K562 (cell line): ENCODE measurements at regions not wholly inside any gene's neighbourhood (a gene's known extent, or its start where the extent isn't known, plus 50 kb on each side); places are given as distances from the start of the nearest gene placed in this dataset.

ENCODE experiments used
- ATAC-seq: fragments of 200-7000 bp; cut with Tn5 transposase; 3 replicates; pipeline ENCODE4 v1.9.1; 2020; ENCODE audit warnings: moderate library complexity
- BruUV-seq: library from RNA; stranded (reverse); fragments of 400-500 nt; replicated peaks from 2 replicates; lab custom pipeline; 2021; lab: Mats Ljungman, UMichigan
- CTCF ChIA-PET: fragments of 300-600 bp; formaldehyde crosslinking; extraction: SDS; loops from one replicate; lab custom pipeline; 2021; ENCODE audit warnings: low intra/inter-chr PET ratio; lab: Yijun Ruan, JAX
- POLR2A ChIA-PET: fragments of 300-600, 350-650 bp; sonication (Branson Sonifier 250); formaldehyde crosslinking; extraction: SDS; loops from one replicate; lab custom pipeline; 2021; ENCODE audit warnings: antibody characterized with exemption, inconsistent platforms; lab: Yijun Ruan, JAX
- DNase-seq, 4 experiments: peaks; one replicate each; pipeline versions ENCODE4 v3.0.0 to v3.0.0-alpha.2; 2011 to 2018; ENCODE audit warnings: low spot score in 3 of 4, mixed read lengths in 3 of 4; ENCODE audit errors: extremely low read depth in 1 of 4
- FAIRE-seq: peaks from 2 replicates; lab custom pipeline; 2011; peaks lifted over from hg19 to GRCh38; lab: Jason Lieb, UNC
- H2AFZ ChIP-seq: 2 replicates; pipeline ENCODE4 v1.6.0; 2011; ENCODE audit warnings: low read depth, low read length, control low read depth, inconsistent platforms
- H3K27ac ChIP-seq: fragments of 200-600 bp; 3 replicates; pipeline ENCODE4 v1.8.0; 2011; ENCODE audit warnings: low read depth, mild to moderate bottlenecking, control low read depth, inconsistent platforms, low read length, moderate library complexity, mixed read lengths; ENCODE audit errors: extremely low read depth
- H3K27me3 ChIP-seq, 2 experiments: fragments of 300-600 bp in 1 of 2; 2 replicates in 1 of 2; 3 replicates in 1 of 2; pipeline versions ENCODE4 v1.6.0 to v1.8.0; 2011; ENCODE audit warnings: inconsistent platforms in 2 of 2, low read length in 2 of 2, mild to moderate bottlenecking in 1 of 2, mixed read lengths in 1 of 2, moderate library complexity in 1 of 2; ENCODE audit not compliant: control insufficient read depth in 2 of 2, insufficient read depth in 2 of 2
- H3K36me3 ChIP-seq: fragments of 300-600 bp; 3 replicates; pipeline ENCODE4 v1.8.0; 2011; ENCODE audit warnings: mild to moderate bottlenecking, low read length, inconsistent platforms; ENCODE audit not compliant: control insufficient read depth, insufficient read depth
- H3K4me1 ChIP-seq, 2 experiments: fragments of 200-600 bp in 1 of 2; replicated peaks in 1 of 2; 2 replicates in 1 of 2; 3 replicates in 1 of 2; pipeline versions ENCODE4 v1.5.1 to v1.8.0; 2011; ENCODE audit warnings: inconsistent platforms in 2 of 2, low read length in 2 of 2, mild to moderate bottlenecking in 1 of 2, mixed read lengths in 1 of 2, moderate library complexity in 1 of 2; ENCODE audit not compliant: control insufficient read depth in 2 of 2, insufficient read depth in 2 of 2
- H3K4me2 ChIP-seq: 2 replicates; pipeline ENCODE4 v1.6.1; 2011; ENCODE audit warnings: low read length, control low read depth, inconsistent platforms, mixed read lengths; ENCODE audit not compliant: insufficient read depth
- H3K4me3 ChIP-seq: fragments of 200-600 bp; sonication (generic), shearing (Covaris generic); 2 replicates; pipeline ENCODE4 v1.5.1; 2016; ENCODE audit warnings: control low read depth, inconsistent platforms
- H3K79me2 ChIP-seq: fragments of 200-600 bp; 3 replicates; pipeline ENCODE4 v1.8.0; 2011; ENCODE audit warnings: low read length, inconsistent platforms; ENCODE audit not compliant: control insufficient read depth, insufficient read depth
- H3K9ac ChIP-seq, 2 experiments: 2 replicates each; pipeline versions ENCODE4 v1.6.0 to v1.6.1; 2011; ENCODE audit warnings: low read depth in 2 of 2, low read length in 2 of 2, control low read depth in 1 of 2, inconsistent platforms in 1 of 2, mild to moderate bottlenecking in 1 of 2, mixed read lengths in 1 of 2; ENCODE audit not compliant: insufficient read depth in 1 of 2
- H3K9me1 ChIP-seq: one replicate; pipeline ENCODE4 v1.6.0; 2011; ENCODE audit warnings: inconsistent platforms, mild to moderate bottlenecking, low read length, moderate library complexity; ENCODE audit not compliant: control insufficient read depth, insufficient read depth
- H3K9me3 ChIP-seq: replicated peaks from 2 replicates; pipeline ENCODE4 v1.5.1; 2011; ENCODE audit warnings: low read depth, low read length, inconsistent platforms; ENCODE audit not compliant: control insufficient read depth, insufficient read depth
- H4K20me1 ChIP-seq: replicated peaks from 2 replicates; pipeline ENCODE4 v1.6.1; 2011; ENCODE audit warnings: low read length, inconsistent platforms, mixed read lengths; ENCODE audit not compliant: control insufficient read depth, insufficient read depth
- CTBP1 ChIP-seq: fragments of 450-650 bp; IDR thresholded peaks from 2 replicates; pipeline ENCODE4 v1.6.1; 2016; ENCODE audit warnings: borderline replicate concordance
- DPF2 ChIP-seq: fragments of 450-650 bp; IDR thresholded peaks from 2 replicates; pipeline ENCODE4 v1.6.1; 2016
- ETS1 ChIP-seq: conservative IDR thresholded peaks from 2 replicates; pipeline ENCODE4 v1.6.1; 2011; ENCODE audit warnings: low read depth, mild to moderate bottlenecking, low read length; ENCODE audit not compliant: control insufficient read depth
- FOXA1 ChIP-seq: fragments of 450-650 bp; IDR thresholded peaks from 2 replicates; pipeline ENCODE4 v1.6.1; 2016; ENCODE audit warnings: mild to moderate bottlenecking, borderline replicate concordance
- FOXJ2 ChIP-seq: fragments of 200-800 bp; sonication (Bioruptor generic); IDR thresholded peaks from 2 replicates; pipeline ENCODE4 v1.6.1; 2016; ENCODE audit warnings: missing genetic modification characterization, missing compliant biosample characterization
- HCFC1 ChIP-seq: IDR thresholded peaks from 2 replicates; pipeline ENCODE4 v1.6.1; 2012; ENCODE audit warnings: low read depth, low read length, improper control_type of control experiment
- PRMT5 ChIP-seq: sonication (generic); formaldehyde crosslinking; IDR thresholded peaks from 2 replicates; pipeline ENCODE4 v1.5.0; 2020; ENCODE audit warnings: missing genetic modification reagents
- RAD21 ChIP-seq, 2 experiments: fragments of 250-450 bp in 1 of 2; fragments of 450-650 bp in 1 of 2; sonication (Bioruptor Pico) in 1 of 2; formaldehyde crosslinking in 1 of 2; IDR thresholded peaks in 1 of 2; conservative IDR thresholded peaks in 1 of 2; 2 replicates each; pipeline versions ENCODE4 v1.4.0 to v1.8.0; 2020 to 2022; ENCODE audit warnings: mild to moderate bottlenecking in 2 of 2, moderate library complexity in 1 of 2
- RBBP5 ChIP-seq: fragments of 200-600 bp; sonication (generic); IDR thresholded peaks from 2 replicates; pipeline ENCODE4 v1.6.1; 2012; ENCODE audit warnings: borderline replicate concordance, mild to moderate bottlenecking, low read length, control low read depth, inconsistent platforms; ENCODE audit not compliant: insufficient read depth, poor library complexity, severe bottlenecking
- TBL1XR1 ChIP-seq, 2 experiments: IDR thresholded peaks; 2 replicates each; pipeline ENCODE4 v1.6.1; 2012; ENCODE audit warnings: improper control_type of control experiment in 2 of 2, low read length in 2 of 2, mild to moderate bottlenecking in 1 of 2
- WHSC1 ChIP-seq: IDR thresholded peaks from one replicate; pipeline ENCODE4 v1.6.1; 2012; ENCODE audit warnings: low read length, control low read depth, inconsistent platforms
- YBX1 ChIP-seq: fragments of 450-650 bp; IDR thresholded peaks from 2 replicates; pipeline ENCODE4 v1.7.1; 2016; ENCODE audit warnings: mild to moderate bottlenecking
- ZNF134 ChIP-seq: fragments of 250-450 bp; sonication (Bioruptor Pico); conservative IDR thresholded peaks from 2 replicates; pipeline ENCODE4 v1.4.0; 2020
- ZNF239 ChIP-seq: fragments of 250-450 bp; sonication (Bioruptor Pico); IDR thresholded peaks from 2 replicates; pipeline ENCODE4 v1.4.0; 2020; ENCODE audit warnings: mild to moderate bottlenecking
- ZNF778 ChIP-seq: fragments of 450-650 bp; formaldehyde crosslinking; IDR thresholded peaks from 2 replicates; pipeline ENCODE4 v1.4.0; 2020; ENCODE audit warnings: mild to moderate bottlenecking, moderate library complexity
- WGBS: fragments of 100-300 bp; shearing (Covaris generic); methylation state at CpG from one replicate; pipeline ENCODE4 v1.1.6; 2016; ENCODE audit warnings: low coverage, mixed read lengths; ENCODE audit not compliant: insufficient coverage; ENCODE audit errors: missing lambda C conversion rate; 5-methylcytosine and 5-hydroxymethylcytosine counted together
- in situ Hi-C: fragments of 300-500 bp; cut with MboI; formaldehyde crosslinking; loops from 4 replicates; pipeline ENCODE4 v1.15.0; 2018; ENCODE audit warnings: inconsistent platforms, mixed read lengths
- intact Hi-C: fragments of 100-400 bp; cut with micrococcal nuclease; formaldehyde crosslinking; loops from 2 replicates; pipeline ENCODE4 v1.14.2; 2022
- TF ChIP-seq, protein P1 (sequence below): fragments of 250-450 bp; sonication (Bioruptor Pico); IDR thresholded peaks from 2 replicates; pipeline ENCODE4 v1.8.0; 2022; ENCODE audit warnings: moderate library complexity, mild to moderate bottlenecking, inconsistent platforms
- TF ChIP-seq, protein P2 (sequence below), 2 experiments: fragments of 200-800 bp in 1 of 2; sonication (Bioruptor generic) in 1 of 2; sonication (generic) in 1 of 2; formaldehyde crosslinking in 1 of 2; IDR thresholded peaks in 1 of 2; conservative IDR thresholded peaks in 1 of 2; 2 replicates each; pipeline versions ENCODE4 v1.5.0 to v1.6.1; 2016 to 2020; ENCODE audit warnings: missing compliant biosample characterization in 1 of 2, missing genetic modification characterization in 1 of 2, missing genetic modification reagents in 1 of 2

DNA sequence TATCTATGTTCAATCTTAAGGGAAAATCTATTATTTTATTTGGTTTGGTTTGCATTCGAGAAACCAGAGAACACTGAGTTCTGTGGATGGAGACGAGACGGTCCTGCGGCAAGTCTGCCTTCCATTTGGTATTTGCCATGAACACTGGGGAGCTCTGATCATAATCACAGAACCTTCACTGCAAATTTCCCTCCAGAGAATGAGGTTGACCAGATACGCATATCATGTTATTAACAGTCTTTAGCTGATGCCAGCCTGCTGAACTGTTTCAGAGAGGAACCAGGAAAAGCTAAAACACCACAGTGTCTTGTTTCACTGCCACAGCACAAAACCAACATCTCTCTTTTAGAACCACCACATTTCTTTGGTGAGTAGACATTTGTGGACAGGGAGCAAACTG lies 269.4 kb upstream of the AGAP1 start:
- no peaks in the 10 kb centered on the region for H3K4me1 ChIP-seq

More for the DNA sequence above, 269.4 kb upstream of the AGAP1 start:
- FAIRE-seq (no peak), DNase-seq (no peak), ATAC-seq (no peak)
- no TSS peak for BruUV-seq
- Histone ChIP-seq H2AFZ (no peak overlapping the region), H3K9me1 (no peaks in the 10 kb centered on the region), H3K4me3 (no peak overlapping the region), H3K9ac (no peak overlapping the region), H3K4me2 (no peak overlapping the region), H3K36me3 (no peaks in the 10 kb centered on the region), H3K27ac (no peak overlapping the region), H3K27me3 (peaks cover 7 to 31% of the 10 kb centered on the region in 2 experiments; a peak in 4 of 5 replicates), H3K9me3 (no peaks in the 10 kb centered on the region), H3K79me2 (no peaks in the 10 kb centered on the region), H4K20me1 (no peaks in the 10 kb centered on the region)
- intact Hi-C loops (no loop called here), in situ Hi-C loops (no loop called here)
- no peak for TF ChIP-seq CTBP1
- TF ChIP-seq, protein P1, sequence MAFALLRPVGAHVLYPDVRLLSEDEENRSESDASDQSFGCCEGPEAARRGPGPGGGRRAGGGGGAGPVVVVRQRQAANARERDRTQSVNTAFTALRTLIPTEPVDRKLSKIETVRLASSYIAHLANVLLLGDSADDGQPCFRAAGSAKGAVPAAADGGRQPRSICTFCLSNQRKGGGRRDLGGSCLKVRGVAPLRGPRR = no peak
- TF ChIP-seq, protein P2, sequence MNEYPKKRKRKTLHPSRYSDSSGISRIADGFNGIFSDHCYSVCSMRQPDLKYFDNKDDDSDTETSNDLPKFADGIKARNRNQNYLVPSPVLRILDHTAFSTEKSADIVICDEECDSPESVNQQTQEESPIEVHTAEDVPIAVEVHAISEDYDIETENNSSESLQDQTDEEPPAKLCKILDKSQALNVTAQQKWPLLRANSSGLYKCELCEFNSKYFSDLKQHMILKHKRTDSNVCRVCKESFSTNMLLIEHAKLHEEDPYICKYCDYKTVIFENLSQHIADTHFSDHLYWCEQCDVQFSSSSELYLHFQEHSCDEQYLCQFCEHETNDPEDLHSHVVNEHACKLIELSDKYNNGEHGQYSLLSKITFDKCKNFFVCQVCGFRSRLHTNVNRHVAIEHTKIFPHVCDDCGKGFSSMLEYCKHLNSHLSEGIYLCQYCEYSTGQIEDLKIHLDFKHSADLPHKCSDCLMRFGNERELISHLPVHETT (CRISPR knock-in tag; conservative IDR thresholded peaks at IDR 0.05 in 1 of 2, IDR thresholded peaks at IDR 0.05 in 1 of 2) = no peak
- no peak for TF ChIP-seq ETS1
- TF ChIP-seq RAD21 (CRISPR knock-in tag; conservative IDR thresholded peaks at IDR 0.05 in 1 of 2, IDR thresholded peaks at IDR 0.05 in 1 of 2) = no peak
- TF ChIP-seq DPF2 = no peak
- TF ChIP-seq TBL1XR1 (IDR thresholded peaks at IDR 0.05; ENCODE audit: low read length in 2 of 2) = no peak
- no peak for TF ChIP-seq FOXA1
- TF ChIP-seq ZNF778 = no peak
- no peak for TF ChIP-seq PRMT5 (CRISPR knock-in tag)
- no peak for TF ChIP-seq WHSC1
- no peak for TF ChIP-seq FOXJ2
- TF ChIP-seq HCFC1 = no peak
- no peak for TF ChIP-seq ZNF239 (CRISPR knock-in tag)
- TF ChIP-seq YBX1 = no peak
- no peak for TF ChIP-seq ZNF134 (CRISPR knock-in tag)
- no peak for TF ChIP-seq RBBP5
- 0% methylated on average over 5 of the region's 5 CpGs for WGBS
- ChIA-PET POLR2A (no interaction called here), CTCF (no interaction called here)
